GM12878 (cell line): ENCODE measurements at regions not wholly inside any gene's neighbourhood (a gene's known extent, or its start where the extent isn't known, plus 50 kb on each side); places are given as distances from the start of the nearest gene placed in this dataset.

Experiments
- CHD4 ChIP-seq: fragments of 200-600 bp; sonication (generic); IDR thresholded peaks from 2 replicates; pipeline ENCODE4 v1.6.1; 2016; ENCODE audit warnings: mild to moderate bottlenecking
- CTCF ChIP-seq, 3 experiments: IDR thresholded peaks in 2 of 3; conservative IDR thresholded peaks in 1 of 3; 2 replicates each; pipeline ENCODE4 v1.5.1; 2011; ENCODE audit warnings: low read depth in 3 of 3, low read length in 3 of 3, mild to moderate bottlenecking in 3 of 3, control low read depth in 2 of 3, moderate library complexity in 2 of 3, inconsistent platforms in 1 of 3, mixed read lengths in 1 of 3; ENCODE audit not compliant: control insufficient read depth in 2 of 3, insufficient read depth in 1 of 3; ENCODE audit errors: extremely low read depth in 1 of 3
- EZH2 ChIP-seq: IDR thresholded peaks from 2 replicates; pipeline ENCODE4 v1.6.1; 2012; ENCODE audit warnings: low read depth, mild to moderate bottlenecking, control low read depth, inconsistent platforms, low read length, borderline replicate concordance; ENCODE audit not compliant: control insufficient read depth
- IRF4 ChIP-seq: IDR thresholded peaks from 2 replicates; pipeline ENCODE4 v1.6.1; 2011; ENCODE audit warnings: low read depth, low read length
- RCOR1 ChIP-seq: conservative IDR thresholded peaks from 2 replicates; pipeline ENCODE4 v1.6.1; 2012; ENCODE audit warnings: low read depth, low read length, improper control_type of control experiment
- SIN3A ChIP-seq: IDR thresholded peaks from 2 replicates; pipeline ENCODE4 v1.6.1; 2012; ENCODE audit warnings: low read depth, low read length, improper control_type of control experiment
- SKIL ChIP-seq: fragments of 450-650 bp; IDR thresholded peaks from 2 replicates; pipeline ENCODE4 v1.6.1; 2017; ENCODE audit warnings: mild to moderate bottlenecking, low read depth, inconsistent platforms; ENCODE audit not compliant: poor library complexity, severe bottlenecking
- YY1 ChIP-seq: IDR thresholded peaks from 2 replicates; pipeline ENCODE4 v1.6.1; 2011; ENCODE audit warnings: low read depth, mild to moderate bottlenecking, low read length

- no peak for TF ChIP-seq EZH2
- TF ChIP-seq CTCF (IDR thresholded peaks at IDR 0.05 in 2 of 3, conservative IDR thresholded peaks at IDR 0.05 in 1 of 3; ENCODE audit: control insufficient read depth in 2 of 3, extremely low read depth in 1 of 3, insufficient read depth in 1 of 3, low read depth in 3 of 3, low read length in 3 of 3): no peak
- no peak for TF ChIP-seq YY1
- no peak for TF ChIP-seq CHD4
- no peak for TF ChIP-seq SKIL
- no peak for TF ChIP-seq RCOR1
- TF ChIP-seq SIN3A: no peak
- no peak for TF ChIP-seq IRF4
Measured at GRCh38 chr15:38941399-38941953, 376.9 kb upstream of the RASGRP1 start.
